ENCODE measurements at regions not wholly inside any gene's neighbourhood (a gene's known extent, or its start where the extent isn't known, plus 50 kb on each side); places are given as distances from the start of the nearest gene placed in this dataset.

DNA sequence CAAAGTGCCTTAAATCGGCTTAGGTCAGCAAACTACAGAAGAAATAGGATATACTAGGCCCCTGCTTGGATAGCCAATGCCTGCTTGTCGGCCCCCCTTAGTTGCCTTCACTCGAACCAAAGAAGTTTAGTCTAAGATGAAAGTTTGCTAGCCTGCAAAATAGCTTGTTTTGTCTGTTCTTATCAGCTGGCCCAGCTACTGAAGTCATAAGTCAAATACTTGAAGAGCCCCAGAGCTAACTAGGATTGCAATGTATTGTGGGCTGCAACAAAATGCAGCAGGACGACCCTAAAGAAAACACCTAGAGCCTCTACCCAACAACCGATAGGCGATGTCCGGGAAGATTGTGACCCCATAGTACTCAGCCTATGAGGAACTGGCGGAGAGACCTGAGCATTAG lies 183.5 kb upstream of the HS6ST1 start:
- TF ChIP-seq POLR2AphosphoS5 (IDR thresholded peaks at IDR 0.05; ENCODE audit: insufficient read depth, low read depth, low read length) (no peak), EZH2 (IDR thresholded peaks at IDR 0.05; ENCODE audit: borderline replicate concordance, low read depth, low read length, severe bottlenecking) (no peak), POLR2A (IDR thresholded peaks at IDR 0.05; ENCODE audit: low read depth, low read length) (no peak)
- TF ChIP-seq, protein P1, sequence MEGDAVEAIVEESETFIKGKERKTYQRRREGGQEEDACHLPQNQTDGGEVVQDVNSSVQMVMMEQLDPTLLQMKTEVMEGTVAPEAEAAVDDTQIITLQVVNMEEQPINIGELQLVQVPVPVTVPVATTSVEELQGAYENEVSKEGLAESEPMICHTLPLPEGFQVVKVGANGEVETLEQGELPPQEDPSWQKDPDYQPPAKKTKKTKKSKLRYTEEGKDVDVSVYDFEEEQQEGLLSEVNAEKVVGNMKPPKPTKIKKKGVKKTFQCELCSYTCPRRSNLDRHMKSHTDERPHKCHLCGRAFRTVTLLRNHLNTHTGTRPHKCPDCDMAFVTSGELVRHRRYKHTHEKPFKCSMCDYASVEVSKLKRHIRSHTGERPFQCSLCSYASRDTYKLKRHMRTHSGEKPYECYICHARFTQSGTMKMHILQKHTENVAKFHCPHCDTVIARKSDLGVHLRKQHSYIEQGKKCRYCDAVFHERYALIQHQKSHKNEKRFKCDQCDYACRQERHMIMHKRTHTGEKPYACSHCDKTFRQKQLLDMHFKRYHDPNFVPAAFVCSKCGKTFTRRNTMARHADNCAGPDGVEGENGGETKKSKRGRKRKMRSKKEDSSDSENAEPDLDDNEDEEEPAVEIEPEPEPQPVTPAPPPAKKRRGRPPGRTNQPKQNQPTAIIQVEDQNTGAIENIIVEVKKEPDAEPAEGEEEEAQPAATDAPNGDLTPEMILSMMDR (IDR thresholded peaks at IDR 0.05; ENCODE audit: extremely low read depth in 1 of 2, insufficient read depth in 1 of 2, low read depth in 1 of 2, low read length in 2 of 2), result no peak
